Ishikawa (cell line): ENCODE measurements at regions not wholly inside any gene's neighbourhood (a gene's known extent, or its start where the extent isn't known, plus 50 kb on each side); places are given as distances from the start of the nearest gene placed in this dataset.

Experiments
- CEBPB ChIP-seq: IDR thresholded peaks from 2 replicates; pipeline ENCODE4 v1.6.1; 2012
- CREB1 ChIP-seq: IDR thresholded peaks from 2 replicates; pipeline ENCODE4 v1.6.1; 2012; ENCODE audit warnings: low read depth
- EGR1 ChIP-seq: IDR thresholded peaks from 2 replicates; pipeline ENCODE4 v1.6.1; 2012
- EP300 ChIP-seq: IDR thresholded peaks from 2 replicates; pipeline ENCODE4 v1.6.1; 2012; ENCODE audit warnings: borderline replicate concordance
- FOXM1 ChIP-seq: IDR thresholded peaks from 2 replicates; pipeline ENCODE4 v1.6.1; 2012; ENCODE audit warnings: low read depth, borderline replicate concordance
- MAX ChIP-seq: IDR thresholded peaks from 2 replicates; pipeline ENCODE4 v1.6.1; 2012
- NFIC ChIP-seq: IDR thresholded peaks from 2 replicates; pipeline ENCODE4 v1.6.1; 2012
- RAD21 ChIP-seq: IDR thresholded peaks from 2 replicates; pipeline ENCODE4 v1.6.1; 2012; ENCODE audit warnings: low read depth
- REST ChIP-seq: IDR thresholded peaks from 2 replicates; pipeline ENCODE4 v1.6.1; 2012; ENCODE audit warnings: low read depth, mild to moderate bottlenecking
- TAF1 ChIP-seq: IDR thresholded peaks from 2 replicates; pipeline ENCODE4 v1.6.1; 2012; ENCODE audit warnings: low read depth, mild to moderate bottlenecking
- TCF12 ChIP-seq: IDR thresholded peaks from 2 replicates; pipeline ENCODE4 v1.6.1; 2012; ENCODE audit warnings: low read depth
- TEAD4 ChIP-seq: IDR thresholded peaks from 2 replicates; pipeline ENCODE4 v1.6.1; 2012
- USF1 ChIP-seq: IDR thresholded peaks from 2 replicates; pipeline ENCODE4 v1.6.1; 2012
- YY1 ChIP-seq: IDR thresholded peaks from 2 replicates; pipeline ENCODE4 v1.6.1; 2012; ENCODE audit warnings: low read depth
- ZBTB7A ChIP-seq: IDR thresholded peaks from 2 replicates; pipeline ENCODE4 v1.6.1; 2012; ENCODE audit warnings: low read depth

GRCh38 chr7:25379351-25380300, 151.3 kb upstream of the NPVF start:
- TF ChIP-seq FOXM1, result no peak
- no peak for TF ChIP-seq NFIC
- TF ChIP-seq TAF1, result no peak
- no peak for TF ChIP-seq USF1
- TF ChIP-seq ZBTB7A, result no peak
- no peak for TF ChIP-seq EP300
- no peak for TF ChIP-seq TCF12
- no peak for TF ChIP-seq EGR1
- TF ChIP-seq MAX, result no peak
- no peak for TF ChIP-seq RAD21
- no peak for TF ChIP-seq CREB1
- TF ChIP-seq REST, result no peak
- no peak for TF ChIP-seq TEAD4

- TF ChIP-seq TAF1 (no peak), YY1 (no peak), ZBTB7A (no peak), CREB1 (no peak), FOXM1 (no peak), TEAD4 (no peak), EGR1 (no peak), USF1 (no peak), TCF12 (no peak), EP300 (no peak), REST (no peak), MAX (no peak), RAD21 (no peak), NFIC (no peak), CEBPB (no peak)
Observed at GRCh38 chr7:25381818-25382589, 153.7 kb upstream of the NPVF start.

GRCh38 chr7:25382869-25383268, 154.6 kb upstream of the NPVF start:
- TF ChIP-seq YY1 (no peak), ZBTB7A (no peak), RAD21 (no peak), TEAD4 (no peak)

GRCh38 chr7:25383402-25383801, 155.1 kb upstream of the NPVF start:
- no peak for TF ChIP-seq CREB1
- TF ChIP-seq TEAD4, result no peak
- no peak for TF ChIP-seq ZBTB7A
- TF ChIP-seq RAD21, result no peak
- TF ChIP-seq TAF1, result no peak
- no peak for TF ChIP-seq EGR1
- no peak for TF ChIP-seq USF1
- TF ChIP-seq YY1, result no peak
